ENCODE measurements at regions not wholly inside any gene's neighbourhood (a gene's known extent, or its start where the extent isn't known, plus 50 kb on each side); places are given as distances from the start of the nearest gene placed in this dataset.

- peak; percentile 74 for DNase-seq
Measured at GRCh38 chr15:99511531-99511865, 54.3 kb upstream of the MEF2A start.

DNA sequence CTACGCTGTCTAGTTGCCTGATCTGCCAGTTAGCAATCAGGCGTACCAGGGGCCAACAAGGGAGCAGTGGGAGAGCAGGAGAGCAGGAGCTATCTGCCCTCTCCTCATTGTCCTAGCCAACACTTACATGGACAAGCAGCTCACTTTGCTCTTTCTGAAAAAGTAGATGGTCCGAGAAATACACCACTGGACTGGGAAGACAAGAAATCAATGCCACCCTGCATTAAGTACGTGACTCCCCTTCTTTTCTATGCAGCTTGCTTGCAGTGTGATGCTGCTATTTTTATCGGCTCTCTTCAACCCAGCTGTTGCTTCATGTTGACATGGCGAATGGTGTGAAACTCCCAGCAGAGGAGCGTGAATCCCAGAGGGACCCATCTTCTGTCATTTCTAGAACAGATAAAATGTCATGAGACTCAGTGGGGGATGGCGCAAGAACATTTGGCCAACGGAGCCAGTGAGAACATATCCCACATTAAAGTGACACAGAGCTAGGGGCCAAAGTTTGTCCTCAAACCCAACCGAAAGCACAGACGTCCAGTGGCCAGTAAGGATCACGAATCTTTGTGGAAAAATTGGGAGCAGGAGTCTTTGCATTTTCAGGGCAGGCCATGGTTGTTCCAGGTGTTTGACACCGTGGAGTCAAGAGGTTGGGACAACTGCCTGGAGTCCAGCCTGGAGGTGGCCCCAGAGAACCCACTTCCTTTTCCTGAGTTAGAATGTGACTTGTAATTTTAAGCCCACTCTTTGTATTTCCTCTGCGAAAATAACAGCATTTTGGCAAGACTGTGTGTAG is 53.7 kb upstream of the MEF2A start:
- DNase-seq: peak; percentile 49

DNA sequence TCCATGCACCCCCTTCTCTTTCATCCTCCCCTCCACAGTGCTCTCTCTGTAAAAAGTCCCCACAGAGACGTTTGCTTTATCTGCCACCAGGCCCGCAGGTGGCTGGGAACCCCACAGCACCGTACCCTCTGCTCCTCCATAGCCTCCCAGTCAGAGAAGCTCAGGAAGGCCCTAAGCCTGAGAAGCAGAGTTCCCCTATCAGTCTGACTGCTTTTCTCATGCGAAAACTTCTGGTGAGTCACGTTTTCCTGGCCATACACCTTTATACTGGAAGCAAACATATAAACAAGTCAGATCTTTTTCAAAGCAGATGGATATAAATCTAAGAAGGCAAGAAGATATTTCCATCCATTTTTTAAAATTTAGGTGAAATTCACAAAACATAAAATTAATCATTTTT is 51.5 kb upstream of the MEF2A start:
- no peak for DNase-seq
